ENCODE measurements at regions not wholly inside any gene's neighbourhood (a gene's known extent, or its start where the extent isn't known, plus 50 kb on each side); places are given as distances from the start of the nearest gene placed in this dataset.

DNA sequence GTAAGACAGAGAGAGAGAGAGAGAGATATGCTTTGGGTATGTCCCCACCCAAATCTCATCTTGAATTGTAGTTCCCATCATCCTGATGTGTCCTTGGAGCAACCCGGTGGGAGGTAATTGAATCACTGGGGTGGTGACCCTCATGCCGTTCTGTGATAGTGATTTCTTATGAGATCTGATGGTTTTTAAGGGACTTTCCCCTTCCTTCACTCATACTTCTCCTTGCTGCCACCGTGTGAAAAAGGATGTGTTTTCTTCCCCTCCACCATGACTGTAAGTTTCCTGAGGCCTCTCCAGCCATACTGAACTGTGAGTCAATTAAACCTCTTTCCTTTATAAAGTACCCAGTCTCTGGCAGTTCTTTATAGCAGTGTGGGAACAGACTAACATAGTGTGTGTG is 60.3 kb downstream of the EOMES start:
- TF ChIP-seq, protein P1, sequence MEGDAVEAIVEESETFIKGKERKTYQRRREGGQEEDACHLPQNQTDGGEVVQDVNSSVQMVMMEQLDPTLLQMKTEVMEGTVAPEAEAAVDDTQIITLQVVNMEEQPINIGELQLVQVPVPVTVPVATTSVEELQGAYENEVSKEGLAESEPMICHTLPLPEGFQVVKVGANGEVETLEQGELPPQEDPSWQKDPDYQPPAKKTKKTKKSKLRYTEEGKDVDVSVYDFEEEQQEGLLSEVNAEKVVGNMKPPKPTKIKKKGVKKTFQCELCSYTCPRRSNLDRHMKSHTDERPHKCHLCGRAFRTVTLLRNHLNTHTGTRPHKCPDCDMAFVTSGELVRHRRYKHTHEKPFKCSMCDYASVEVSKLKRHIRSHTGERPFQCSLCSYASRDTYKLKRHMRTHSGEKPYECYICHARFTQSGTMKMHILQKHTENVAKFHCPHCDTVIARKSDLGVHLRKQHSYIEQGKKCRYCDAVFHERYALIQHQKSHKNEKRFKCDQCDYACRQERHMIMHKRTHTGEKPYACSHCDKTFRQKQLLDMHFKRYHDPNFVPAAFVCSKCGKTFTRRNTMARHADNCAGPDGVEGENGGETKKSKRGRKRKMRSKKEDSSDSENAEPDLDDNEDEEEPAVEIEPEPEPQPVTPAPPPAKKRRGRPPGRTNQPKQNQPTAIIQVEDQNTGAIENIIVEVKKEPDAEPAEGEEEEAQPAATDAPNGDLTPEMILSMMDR (IDR thresholded peaks at IDR 0.05; ENCODE audit: borderline replicate concordance, control extremely low read depth, extremely low read depth, insufficient read depth, missing control alignments), result no peak
- in situ Hi-C loops (cut with MboI; ENCODE audit: low sequenced_read_pairs, unreplicated experiment), result loop anchor here (25.0 kb wide), 1 partner anchor 174 kb away; the partner anchor contains the start of gene SLC4A7
- DNase-seq (ENCODE audit: low spot score), result no peak

DNA sequence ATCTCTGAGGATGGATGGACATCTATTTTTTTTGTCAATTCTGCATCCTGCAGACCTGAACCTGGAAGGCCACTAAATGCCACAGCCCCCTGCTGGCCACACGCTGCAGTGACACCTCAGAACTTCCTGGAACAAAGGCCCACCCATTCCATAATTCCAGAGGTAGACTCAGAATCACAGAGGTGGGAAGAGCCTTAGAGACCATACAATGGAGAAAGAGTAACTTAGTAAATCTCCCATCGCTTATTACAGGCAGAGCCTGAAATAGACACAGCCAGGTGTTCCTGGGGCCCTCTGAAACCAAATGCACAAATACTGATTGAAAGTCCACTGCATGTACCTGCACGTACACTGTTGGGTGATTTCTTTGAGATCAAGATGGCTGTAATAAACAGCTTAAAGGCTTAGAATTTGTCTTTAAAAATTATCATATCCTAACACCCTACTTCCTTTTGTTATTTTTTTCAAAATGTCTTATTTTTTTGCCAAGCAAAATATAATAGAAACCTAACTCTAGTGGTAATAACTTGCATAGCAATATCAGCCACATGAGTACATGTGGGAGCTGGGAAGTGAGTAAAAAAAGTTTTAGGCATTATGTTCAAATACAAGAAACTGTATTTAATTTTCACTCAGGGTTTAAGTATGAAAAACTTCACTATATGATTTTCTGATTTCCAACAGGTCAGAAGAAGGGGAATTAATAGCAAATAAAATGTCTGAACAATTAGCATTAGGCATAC is 62.7 kb downstream of the EOMES start:
- in situ Hi-C loops (cut with MboI; ENCODE audit: low sequenced_read_pairs, unreplicated experiment), result loop anchor here (25.0 kb wide), 1 partner anchor 172 kb away; the partner anchor contains the start of gene SLC4A7
- TF ChIP-seq, protein P1 (IDR thresholded peaks at IDR 0.05; ENCODE audit: borderline replicate concordance, control extremely low read depth, extremely low read depth, insufficient read depth, missing control alignments), result peak; percentile 70
- peak; percentile 47 for DNase-seq (ENCODE audit: low spot score)

DNA sequence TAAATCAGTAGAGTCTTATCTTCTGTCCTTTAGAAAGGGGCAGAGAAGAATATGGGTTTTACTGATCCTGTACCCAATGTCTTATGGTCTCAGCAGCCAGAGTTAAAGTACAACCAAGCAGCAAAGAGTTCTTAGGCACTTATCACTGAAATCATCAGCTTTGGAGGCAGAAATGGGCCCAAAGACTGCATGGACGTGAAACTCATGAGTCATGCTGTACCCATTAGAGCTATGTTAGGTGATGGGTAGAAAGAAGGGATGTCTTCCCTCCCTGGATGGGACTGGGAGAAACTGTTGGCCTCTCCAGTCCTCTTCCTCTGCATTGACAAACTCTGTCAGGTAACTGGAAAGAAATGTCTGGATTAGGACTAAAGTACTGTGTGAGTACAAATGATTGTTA is 63.4 kb downstream of the EOMES start:
- in situ Hi-C loops (cut with MboI; ENCODE audit: low sequenced_read_pairs, unreplicated experiment), result loop anchor here (25.0 kb wide), 1 partner anchor 171 kb away; the partner anchor contains the start of gene SLC4A7
- DNase-seq (ENCODE audit: low spot score), result no peak
- TF ChIP-seq, protein P1 (IDR thresholded peaks at IDR 0.05; ENCODE audit: borderline replicate concordance, control extremely low read depth, extremely low read depth, insufficient read depth, missing control alignments), result no peak

DNA sequence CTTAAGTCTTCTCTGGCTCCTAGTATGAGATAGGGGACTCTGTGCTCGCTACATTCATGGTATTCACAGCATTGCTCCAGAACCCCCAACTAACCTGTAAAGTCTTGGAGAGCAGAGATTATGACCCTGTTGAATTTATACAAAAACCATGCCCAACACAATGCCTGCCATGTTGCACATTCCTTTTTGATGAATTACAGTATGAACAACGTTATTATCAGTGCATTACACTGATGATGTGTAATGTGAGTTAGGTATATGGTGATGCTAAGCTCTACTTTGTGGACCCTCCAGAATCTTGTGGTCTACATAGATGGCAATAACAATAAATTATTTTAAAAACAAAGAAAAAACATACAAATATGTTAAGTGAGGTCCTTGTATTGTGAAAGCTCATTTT is 64.3 kb downstream of the EOMES start:
- in situ Hi-C loops (cut with MboI; ENCODE audit: low sequenced_read_pairs, unreplicated experiment), result loop anchor here (25.0 kb wide), 1 partner anchor 171 kb away; the partner anchor contains the start of gene SLC4A7
- DNase-seq (ENCODE audit: low spot score), result no peak
- TF ChIP-seq, protein P1 (IDR thresholded peaks at IDR 0.05; ENCODE audit: borderline replicate concordance, control extremely low read depth, extremely low read depth, insufficient read depth, missing control alignments), result no peak

DNA sequence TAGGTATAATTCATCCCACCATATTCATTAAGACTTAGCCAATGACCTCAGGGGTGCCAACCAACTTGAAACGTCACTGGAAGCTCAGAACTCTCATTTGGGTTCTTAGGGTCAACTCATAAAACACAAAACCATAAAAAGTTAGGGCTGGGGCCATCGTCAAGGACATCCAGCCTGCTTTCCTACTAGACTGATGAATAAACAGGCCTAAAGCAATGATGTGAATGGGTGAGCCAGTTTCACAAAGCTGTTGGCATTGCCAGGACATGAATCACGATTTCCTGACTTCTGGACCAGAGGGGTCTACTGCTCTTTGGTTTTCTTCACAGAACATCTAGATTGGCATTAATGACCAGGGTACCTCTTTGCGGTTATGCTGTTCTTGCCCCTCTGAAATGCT is 64.7 kb downstream of the EOMES start:
- in situ Hi-C loops (cut with MboI; ENCODE audit: low sequenced_read_pairs, unreplicated experiment), result loop anchor here (25.0 kb wide), 1 partner anchor 170 kb away; the partner anchor contains the start of gene SLC4A7
- DNase-seq (ENCODE audit: low spot score), result no peak
- TF ChIP-seq, protein P1 (IDR thresholded peaks at IDR 0.05; ENCODE audit: borderline replicate concordance, control extremely low read depth, extremely low read depth, insufficient read depth, missing control alignments), result no peak

DNA sequence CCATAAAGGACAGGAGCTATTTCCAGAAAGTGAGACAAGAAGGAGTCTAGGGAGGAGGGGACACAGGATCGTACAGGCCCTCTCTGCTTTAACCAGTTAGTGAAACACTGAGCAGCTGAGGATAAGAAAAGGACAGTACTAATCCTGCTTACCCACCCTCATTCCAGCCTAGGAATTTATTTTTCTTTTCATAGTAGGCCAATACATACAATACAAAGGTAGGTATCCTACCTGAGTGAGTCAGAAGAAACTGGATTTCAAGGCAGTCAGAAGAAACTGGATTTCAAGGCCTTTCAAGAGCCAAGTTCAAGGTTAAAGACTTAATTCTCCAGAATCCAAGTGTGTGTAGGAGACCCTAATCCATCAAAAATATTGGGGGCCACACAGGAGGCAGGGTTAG is 65.3 kb downstream of the EOMES start:
- no peak for DNase-seq (ENCODE audit: low spot score)
- TF ChIP-seq, protein P1 (IDR thresholded peaks at IDR 0.05; ENCODE audit: borderline replicate concordance, control extremely low read depth, extremely low read depth, insufficient read depth, missing control alignments), result no peak
- in situ Hi-C loops (cut with MboI; ENCODE audit: low sequenced_read_pairs, unreplicated experiment), result loop anchor here (25.0 kb wide), 1 partner anchor 169 kb away; the partner anchor contains the start of gene SLC4A7
